HEK293 (cell line): ENCODE measurements at regions not wholly inside any gene's neighbourhood (a gene's known extent, or its start where the extent isn't known, plus 50 kb on each side); places are given as distances from the start of the nearest gene placed in this dataset.

ENCODE experiments used
- CTCF ChIA-PET: fragments of 350-600 bp; formaldehyde crosslinking; extraction: SDS; loops from one replicate; lab custom pipeline; 2021; ENCODE audit warnings: antibody characterized with exemption; lab: Yijun Ruan, JAX
- POLR2A ChIA-PET: fragments of 300-600 bp; formaldehyde crosslinking; extraction: SDS; loops from one replicate; lab custom pipeline; 2020; ENCODE audit warnings: antibody characterized with exemption, inconsistent platforms; lab: Yijun Ruan, JAX
- H3K27ac ChIP-seq: fragments of 200-500 bp; sonication (Bioruptor generic); 2 replicates; pipeline ENCODE4 v1.5.1; 2014; ENCODE audit warnings: low read depth, low read length, control low read depth, inconsistent platforms; ENCODE audit errors: extremely low read depth
- H3K36me3 ChIP-seq, 2 experiments: fragments of 200-500 bp in 1 of 2; sonication (Bioruptor generic) in 1 of 2; 1 replicate in 1 of 2; 2 replicates in 1 of 2; pipeline ENCODE4 v1.5.1; 2014 to 2017; ENCODE audit warnings: inconsistent platforms in 2 of 2, low read length in 2 of 2; ENCODE audit not compliant: control insufficient read depth in 2 of 2, insufficient read depth in 1 of 2
- H3K4me1 ChIP-seq: fragments of 200-500 bp; sonication (Bioruptor generic); 2 replicates; pipeline ENCODE4 v1.5.1; 2014; ENCODE audit warnings: mild to moderate bottlenecking, low read length, inconsistent platforms; ENCODE audit not compliant: control insufficient read depth, insufficient read depth
- H3K4me3 ChIP-seq: 2 replicates; pipeline ENCODE4 v1.5.1; 2011; ENCODE audit warnings: low read depth, mild to moderate bottlenecking, control low read depth, low read length, moderate library complexity
- H3K9me3 ChIP-seq: fragments of 200-500 bp; sonication (Bioruptor generic); 2 replicates; pipeline ENCODE4 v1.5.1; 2014; ENCODE audit warnings: low read depth, low read length, inconsistent platforms; ENCODE audit not compliant: control insufficient read depth, insufficient read depth
- EGR2 ChIP-seq: fragments of 450-650 bp; formaldehyde crosslinking; IDR thresholded peaks from 2 replicates; pipeline ENCODE4 v1.5.1; 2016; ENCODE audit warnings: low read depth, missing biosample characterization, missing genetic modification characterization
- GLI2 ChIP-seq: fragments of 450-650 bp; formaldehyde crosslinking; IDR thresholded peaks from 2 replicates; pipeline ENCODE4; 2017; ENCODE audit warnings: missing biosample characterization, missing genetic modification characterization, low read depth, borderline replicate concordance
- KLF8 ChIP-seq: fragments of 450-650 bp; formaldehyde crosslinking; IDR thresholded peaks from 2 replicates; pipeline ENCODE4 v1.5.1; 2016; ENCODE audit warnings: missing biosample characterization, missing genetic modification characterization
- MYNN ChIP-seq: fragments of 450-650 bp; formaldehyde crosslinking; IDR thresholded peaks from 2 replicates; pipeline ENCODE4 v1.5.1; 2016; ENCODE audit warnings: missing biosample characterization, missing genetic modification characterization, borderline replicate concordance
- SCRT1 ChIP-seq: fragments of 450-650 bp; formaldehyde crosslinking; IDR thresholded peaks from 2 replicates; pipeline ENCODE4 v1.5.1; 2016; ENCODE audit warnings: missing biosample characterization, missing genetic modification characterization, borderline replicate concordance
- SCRT2 ChIP-seq: fragments of 450-650 bp; formaldehyde crosslinking; IDR thresholded peaks from 2 replicates; pipeline ENCODE4 v1.5.1; 2016; ENCODE audit warnings: missing biosample characterization, missing genetic modification characterization
- SP2 ChIP-seq: fragments of 450-650 bp; formaldehyde crosslinking; IDR thresholded peaks from 2 replicates; pipeline ENCODE4 v1.5.1; 2016; ENCODE audit warnings: missing biosample characterization, missing genetic modification characterization
- ZIC2 ChIP-seq: fragments of 450-650 bp; formaldehyde crosslinking; IDR thresholded peaks from 2 replicates; pipeline ENCODE4 v1.5.1; 2016; ENCODE audit warnings: missing biosample characterization, missing genetic modification characterization
- ZNF10 ChIP-seq: fragments of 450-650 bp; formaldehyde crosslinking; IDR thresholded peaks from 2 replicates; pipeline ENCODE4 v1.5.1; 2017; ENCODE audit warnings: missing biosample characterization, missing genetic modification characterization
- ZNF221 ChIP-seq: fragments of 450-650 bp; formaldehyde crosslinking; IDR thresholded peaks from 2 replicates; pipeline ENCODE4 v1.5.1; 2017; ENCODE audit warnings: missing biosample characterization, missing genetic modification characterization, borderline replicate concordance
- ZNF324 ChIP-seq: fragments of 450-650 bp; formaldehyde crosslinking; IDR thresholded peaks from 2 replicates; pipeline ENCODE4 v1.5.1; 2016; ENCODE audit warnings: missing biosample characterization, missing genetic modification characterization
- ZNF335 ChIP-seq: fragments of 450-650 bp; formaldehyde crosslinking; conservative IDR thresholded peaks from 2 replicates; pipeline ENCODE4 v1.5.1; 2016; ENCODE audit warnings: missing biosample characterization, missing genetic modification characterization
- ZNF391 ChIP-seq: fragments of 450-650 bp; formaldehyde crosslinking; IDR thresholded peaks from 2 replicates; pipeline ENCODE4 v1.5.1; 2016; ENCODE audit warnings: low read depth, missing biosample characterization, missing genetic modification characterization, borderline replicate concordance
- ZNF560 ChIP-seq: fragments of 450-650 bp; formaldehyde crosslinking; IDR thresholded peaks from 2 replicates; pipeline ENCODE4 v1.5.1; 2017; ENCODE audit warnings: missing biosample characterization, missing genetic modification characterization, borderline replicate concordance
- ZNF571 ChIP-seq: fragments of 450-650 bp; formaldehyde crosslinking; IDR thresholded peaks from 2 replicates; pipeline ENCODE4 v1.5.0; 2017; ENCODE audit warnings: missing biosample characterization, missing genetic modification characterization
- ZNF623 ChIP-seq: fragments of 450-650 bp; formaldehyde crosslinking; IDR thresholded peaks from 2 replicates; pipeline ENCODE4 v1.5.1; 2016; ENCODE audit warnings: missing biosample characterization, missing genetic modification characterization
- ZNF830 ChIP-seq: fragments of 450-650 bp; IDR thresholded peaks from 2 replicates; pipeline ENCODE4 v1.5.0; 2018; ENCODE audit warnings: missing biosample characterization, missing genetic modification characterization, low read depth, mild to moderate bottlenecking, moderate library complexity
- TF ChIP-seq, protein P1 (sequence below): fragments of 450-650 bp; formaldehyde crosslinking; conservative IDR thresholded peaks from 2 replicates; pipeline ENCODE4 v1.5.1; 2016; ENCODE audit warnings: low read depth, missing biosample characterization, missing genetic modification characterization

DNA sequence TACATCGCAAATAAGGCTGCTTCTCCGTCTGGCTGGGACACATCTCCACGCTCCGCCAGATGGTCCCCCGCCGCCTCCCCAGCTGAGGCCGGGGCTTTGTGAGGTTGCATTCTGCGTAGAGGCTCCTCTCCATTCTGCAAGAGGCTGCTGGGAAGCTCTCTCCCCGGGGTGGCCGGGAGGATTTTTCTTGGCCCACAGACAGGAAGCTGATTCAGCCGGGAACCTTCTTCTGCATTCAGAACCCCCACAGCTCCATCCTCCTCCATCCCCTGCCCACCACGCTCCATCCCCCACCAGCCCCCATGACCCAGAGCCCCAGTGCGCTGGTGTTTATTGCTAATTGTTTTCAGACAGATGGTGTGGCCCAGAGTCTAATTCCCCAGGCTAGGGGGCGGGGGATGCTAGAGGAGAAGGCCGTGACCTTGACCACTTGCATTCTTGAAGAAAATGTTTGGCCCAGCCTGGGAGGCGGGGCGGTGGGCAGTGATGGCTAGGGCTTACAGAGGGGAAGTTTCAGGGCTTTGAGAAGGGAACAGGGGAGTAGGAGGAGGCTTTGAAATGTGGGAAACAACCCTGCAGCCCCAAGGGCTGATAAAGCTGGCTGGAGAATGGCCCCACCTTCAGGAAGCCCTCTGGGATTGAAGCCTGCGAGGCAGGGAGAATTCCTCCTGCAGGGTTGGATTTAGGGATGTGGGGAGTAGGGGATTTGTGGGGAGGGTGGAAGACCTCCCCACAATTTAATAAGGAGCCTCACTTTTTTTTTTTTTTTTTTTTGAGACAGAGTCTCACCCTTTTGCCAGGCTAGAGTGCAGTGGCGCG lies 88.5 kb upstream of the NCOR2 start (continued):
- TF ChIP-seq, protein P1, sequence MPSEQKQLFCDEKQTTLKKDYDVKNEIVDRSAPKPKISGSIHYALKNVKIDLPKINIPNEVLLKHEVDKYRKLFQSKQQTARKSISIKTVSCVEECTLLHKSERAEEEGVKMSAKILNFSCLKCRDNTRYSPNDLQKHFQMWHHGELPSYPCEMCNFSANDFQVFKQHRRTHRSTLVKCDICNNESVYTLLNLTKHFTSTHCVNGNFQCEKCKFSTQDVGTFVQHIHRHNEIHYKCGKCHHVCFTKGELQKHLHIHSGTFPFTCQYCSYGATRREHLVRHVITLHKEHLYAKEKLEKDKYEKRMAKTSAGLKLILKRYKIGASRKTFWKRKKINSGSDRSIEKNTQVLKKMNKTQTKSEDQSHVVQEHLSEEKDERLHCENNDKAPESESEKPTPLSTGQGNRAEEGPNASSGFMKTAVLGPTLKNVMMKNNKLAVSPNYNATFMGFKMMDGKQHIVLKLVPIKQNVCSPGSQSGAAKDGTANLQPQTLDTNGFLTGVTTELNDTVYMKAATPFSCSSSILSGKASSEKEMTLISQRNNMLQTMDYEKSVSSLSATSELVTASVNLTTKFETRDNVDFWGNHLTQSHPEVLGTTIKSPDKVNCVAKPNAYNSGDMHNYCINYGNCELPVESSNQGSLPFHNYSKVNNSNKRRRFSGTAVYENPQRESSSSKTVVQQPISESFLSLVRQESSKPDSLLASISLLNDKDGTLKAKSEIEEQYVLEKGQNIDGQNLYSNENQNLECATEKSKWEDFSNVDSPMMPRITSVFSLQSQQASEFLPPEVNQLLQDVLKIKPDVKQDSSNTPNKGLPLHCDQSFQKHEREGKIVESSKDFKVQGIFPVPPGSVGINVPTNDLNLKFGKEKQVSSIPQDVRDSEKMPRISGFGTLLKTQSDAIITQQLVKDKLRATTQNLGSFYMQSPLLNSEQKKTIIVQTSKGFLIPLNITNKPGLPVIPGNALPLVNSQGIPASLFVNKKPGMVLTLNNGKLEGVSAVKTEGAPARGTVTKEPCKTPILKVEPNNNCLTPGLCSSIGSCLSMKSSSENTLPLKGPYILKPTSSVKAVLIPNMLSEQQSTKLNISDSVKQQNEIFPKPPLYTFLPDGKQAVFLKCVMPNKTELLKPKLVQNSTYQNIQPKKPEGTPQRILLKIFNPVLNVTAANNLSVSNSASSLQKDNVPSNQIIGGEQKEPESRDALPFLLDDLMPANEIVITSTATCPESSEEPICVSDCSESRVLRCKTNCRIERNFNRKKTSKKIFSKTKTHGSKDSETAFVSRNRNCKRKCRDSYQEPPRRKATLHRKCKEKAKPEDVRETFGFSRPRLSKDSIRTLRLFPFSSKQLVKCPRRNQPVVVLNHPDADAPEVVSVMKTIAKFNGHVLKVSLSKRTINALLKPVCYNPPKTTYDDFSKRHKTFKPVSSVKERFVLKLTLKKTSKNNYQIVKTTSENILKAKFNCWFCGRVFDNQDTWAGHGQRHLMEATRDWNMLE (tag by site-specific recombination): no peak
- TF ChIP-seq EGR2 (tag by site-specific recombination): peak; percentile 95
- TF ChIP-seq ZNF560 (tag by site-specific recombination): no peak
- peak; percentile 13; the same call in 1 of the 2 replicates for TF ChIP-seq SP2 (tag by site-specific recombination)

DNA sequence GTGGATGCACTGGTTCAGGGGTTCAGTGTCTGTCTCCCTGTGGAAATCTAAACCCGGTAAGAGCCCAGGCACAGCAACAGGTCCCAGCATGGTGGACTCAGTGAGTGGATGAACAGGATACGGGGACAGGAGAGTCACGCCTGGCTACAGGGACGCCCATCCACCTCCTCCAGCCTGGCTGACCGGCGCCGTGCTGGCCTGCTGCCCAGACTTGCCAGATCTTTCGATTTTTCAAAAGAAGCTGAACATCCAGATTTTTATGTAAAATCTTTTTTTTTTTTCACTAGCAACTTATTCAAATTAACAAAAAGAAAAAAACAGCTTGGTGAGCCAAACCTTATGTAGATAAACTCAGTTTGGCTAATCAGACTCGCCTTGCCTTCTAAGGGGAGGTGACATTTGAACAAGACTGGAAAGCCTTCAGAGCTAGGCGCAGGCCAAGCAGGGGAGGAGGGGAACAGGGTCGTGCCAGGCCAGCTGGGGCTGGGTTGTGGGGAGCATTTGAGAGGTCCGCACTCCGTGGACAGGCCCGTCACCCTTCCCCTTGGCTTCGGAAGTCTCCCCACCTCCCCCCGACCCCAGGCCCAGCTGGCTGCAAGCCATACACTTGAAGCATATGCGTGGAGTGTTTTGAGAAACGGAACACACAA lies 87.8 kb upstream of the NCOR2 start:
- CTCF ChIA-PET: interaction anchor here (0.6 to 1.1 kb wide), 4 partner anchors 12 to 283 kb away, joined by 3 to 4 read pairs (median 3); no protein-coding TSS in a partner anchor
- POLR2A ChIA-PET: no interaction called here
- no peaks in the 10 kb centered on the region for H3K4me1 ChIP-seq
- H3K9me3 ChIP-seq: no peaks in the 10 kb centered on the region
- no peak overlapping the region for H3K27ac ChIP-seq
- TF ChIP-seq SCRT2 (tag by site-specific recombination) (peak; percentile 87), MYNN (tag by site-specific recombination) (no peak), SCRT1 (tag by site-specific recombination) (0 out of 2 replicates have a peak, but pooled peaks have one; percentile 52), ZNF324 (no peak)
- H3K4me3 ChIP-seq: no peak overlapping the region
- H3K36me3 ChIP-seq: no peaks in the 10 kb centered on the region

DNA sequence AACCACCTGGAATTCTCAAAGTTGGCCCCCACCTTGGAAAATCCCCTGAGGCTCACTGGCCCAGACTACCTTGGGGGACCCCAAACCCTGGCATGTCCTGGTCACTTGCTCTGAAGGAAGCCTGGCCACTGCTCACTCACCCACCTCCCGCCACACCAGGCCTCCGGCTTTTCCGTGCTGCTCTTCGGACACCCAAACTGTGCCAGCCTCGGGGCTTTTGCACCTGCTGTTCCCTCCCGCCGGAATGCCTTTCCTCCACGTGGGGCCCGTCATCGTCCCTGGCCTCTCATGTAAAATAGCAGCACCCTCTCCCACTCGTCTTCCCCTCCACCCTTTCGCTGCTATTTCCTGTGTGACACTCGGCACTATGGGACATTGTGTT lies 87.2 kb upstream of the NCOR2 start:
- POLR2A ChIA-PET: no interaction called here
- Histone ChIP-seq H3K27ac (no peak overlapping the region), H3K9me3 (no peaks in the 10 kb centered on the region), H3K4me1 (no peaks in the 10 kb centered on the region), H3K36me3 (no peaks in the 10 kb centered on the region), H3K4me3 (no peak overlapping the region)
- CTCF ChIA-PET: interaction anchor here (0.6 to 1.1 kb wide), 2 partner anchors 13 to 112 kb away, joined by 3 to 4 read pairs; no protein-coding TSS in a partner anchor
- TF ChIP-seq ZIC2 (tag by site-specific recombination) (0 out of 2 replicates have a peak, but pooled peaks have one; percentile 15), GLI2 (no peak), ZNF623 (peak; percentile 85)

DNA sequence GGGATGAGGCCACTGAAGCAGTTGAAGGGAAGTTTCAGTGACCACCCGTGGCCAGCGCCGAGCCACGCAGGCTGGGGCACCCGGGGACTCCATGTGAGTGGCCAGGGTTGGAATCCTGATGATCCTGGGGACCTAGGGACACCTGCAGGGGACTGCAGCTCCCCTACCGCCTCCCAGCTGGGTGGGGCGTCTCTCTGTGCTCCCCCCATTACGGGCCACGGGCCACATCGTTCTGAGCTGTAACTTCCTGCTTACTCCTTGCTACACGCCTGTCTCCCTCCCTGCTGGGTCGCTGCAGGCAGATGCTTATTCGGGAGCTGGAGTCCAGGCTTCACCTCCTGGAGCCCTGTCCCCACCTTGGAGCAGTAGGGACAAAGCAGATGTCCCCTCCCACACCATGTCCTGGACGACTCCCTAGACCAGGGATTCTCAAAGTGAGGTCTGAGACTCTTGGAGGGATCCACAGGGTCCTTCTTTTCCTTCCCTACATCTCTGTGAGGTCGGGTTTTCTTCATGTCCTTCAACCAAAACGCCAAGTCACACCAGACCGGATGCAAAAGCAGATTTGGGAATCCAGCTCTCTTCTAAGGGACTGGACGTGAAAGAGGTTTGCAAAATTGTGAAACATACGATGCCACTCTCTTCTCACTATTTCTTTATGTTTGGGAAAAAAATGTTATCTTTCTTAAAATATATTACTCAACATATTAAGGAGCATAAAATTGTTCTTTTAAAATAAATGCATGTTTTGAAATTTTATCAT lies 85.9 kb upstream of the NCOR2 start:
- no peak overlapping the region for H3K27ac ChIP-seq
- H3K9me3 ChIP-seq: no peaks in the 10 kb centered on the region
- H3K4me3 ChIP-seq: no peak overlapping the region
- H3K4me1 ChIP-seq: no peaks in the 10 kb centered on the region
- ChIA-PET CTCF (interaction anchor here (1.6 kb wide), 1 partner anchor 13 kb away, joined by 6 read pairs; no protein-coding TSS in a partner anchor), POLR2A (interaction anchor here (0.7 kb wide), 1 partner anchor 87 kb away, joined by 3 read pairs; no protein-coding TSS in a partner anchor)
- no peaks in the 10 kb centered on the region for H3K36me3 ChIP-seq
- no peak for TF ChIP-seq ZNF335 (tag by site-specific recombination)
- TF ChIP-seq ZNF830: no peak
- 0 out of 2 replicates have a peak, but pooled peaks have one; percentile 48 for TF ChIP-seq ZNF10 (tag by site-specific recombination)
- TF ChIP-seq ZNF221 (tag by site-specific recombination): no peak
- TF ChIP-seq ZNF571 (tag by site-specific recombination): no peak
- TF ChIP-seq ZNF391 (tag by site-specific recombination): no peak
- TF ChIP-seq KLF8 (tag by site-specific recombination): no peak
